Neural cell (in vitro differentiated cells): ENCODE measurements at regions not wholly inside any gene's neighbourhood (a gene's known extent, or its start where the extent isn't known, plus 50 kb on each side); places are given as distances from the start of the nearest gene placed in this dataset.
"Not testable (repeated sequence)": the region's sequence is repeated elsewhere in the genome, so short reads cannot be mapped to it uniquely, and the experiment has no call there.

Experiments
- H2AFZ ChIP-seq: fragments of 200-600, 300-800 bp; sonication (generic), shearing (Covaris generic); 2 replicates; pipeline ENCODE4 v1.6.0; 2014; ENCODE audit warnings: low read depth, mild to moderate bottlenecking, antibody characterized with exemption, low read length, moderate library complexity
- H3F3A ChIP-seq: fragments of 200-600 bp; shearing (Covaris generic); 2 replicates; pipeline ENCODE4 v1.6.1; 2016; ENCODE audit warnings: mild to moderate bottlenecking, moderate library complexity, mixed read lengths, antibody characterized with exemption, low read length; ENCODE audit not compliant: insufficient read depth, poor library complexity, severe bottlenecking
- H3K27ac ChIP-seq: fragments of 200-600, 300-800 bp; sonication (generic), shearing (Covaris generic); 2 replicates; pipeline ENCODE4 v1.5.1; 2014; ENCODE audit warnings: mild to moderate bottlenecking, low read length, moderate library complexity
- H3K27me3 ChIP-seq: fragments of 300-800, 200-600 bp; sonication (generic), shearing (Covaris generic); 2 replicates; pipeline ENCODE4 v1.6.0; 2014; ENCODE audit warnings: mild to moderate bottlenecking, low read depth, low read length, moderate library complexity; ENCODE audit not compliant: insufficient read depth
- H3K36me3 ChIP-seq: fragments of 300-800, 200-600 bp; sonication (generic), shearing (Covaris generic); 2 replicates; pipeline ENCODE4 v1.5.1; 2014; ENCODE audit warnings: mild to moderate bottlenecking, antibody characterized with exemption, low read length, moderate library complexity; ENCODE audit not compliant: insufficient read depth
- H3K4me2 ChIP-seq: fragments of 300-800, 200-600 bp; sonication (generic), shearing (Covaris generic); 2 replicates; pipeline ENCODE4 v1.6.0; 2014; ENCODE audit warnings: mild to moderate bottlenecking, low read length
- H3K4me3 ChIP-seq: fragments of 300-800, 200-600 bp; sonication (generic), shearing (Covaris generic); 2 replicates; pipeline ENCODE4 v1.5.1; 2014; ENCODE audit warnings: mild to moderate bottlenecking, low read length, moderate library complexity
- H3K79me2 ChIP-seq: fragments of 200-600 bp; shearing (Covaris generic); replicated peaks from 2 replicates; pipeline ENCODE4 v1.6.0; 2014; ENCODE audit warnings: mild to moderate bottlenecking, low read length, moderate library complexity; ENCODE audit not compliant: insufficient read depth
- H3K9ac ChIP-seq: fragments of 300-800, 200-600 bp; sonication (generic), shearing (Covaris generic); 2 replicates; pipeline ENCODE4 v1.6.1; 2016; ENCODE audit warnings: mild to moderate bottlenecking, low read length, mixed read lengths
- H3K9me2 ChIP-seq: fragments of 200-600 bp; shearing (Covaris generic); 2 replicates; pipeline ENCODE4 v1.6.1; 2016; ENCODE audit warnings: mild to moderate bottlenecking, low read length, mixed read lengths; ENCODE audit not compliant: insufficient read depth
- H3K9me3 ChIP-seq: fragments of 200-600, 300-800 bp; sonication (generic), shearing (Covaris generic); 2 replicates; pipeline ENCODE4 v1.6.1; 2016; ENCODE audit warnings: mild to moderate bottlenecking, mixed run types, low read length, moderate library complexity, mixed read lengths
- H4K20me1 ChIP-seq: fragments of 200-600 bp; shearing (Covaris generic); 2 replicates; pipeline ENCODE4 v1.6.1; 2016; ENCODE audit warnings: mild to moderate bottlenecking, mixed run types; ENCODE audit not compliant: insufficient read depth
- EP300 ChIP-seq: fragments of 450-650 bp; conservative IDR thresholded peaks from 2 replicates; pipeline ENCODE4 v1.6.1; 2014; ENCODE audit warnings: antibody characterized with exemption, mild to moderate bottlenecking, moderate library complexity; ENCODE audit not compliant: poor library complexity, severe bottlenecking
- EZH2 ChIP-seq: fragments of 200-600, 300-800 bp; shearing (Covaris generic), sonication (generic); IDR thresholded peaks from 2 replicates; pipeline ENCODE4 v1.6.1; 2014; ENCODE audit warnings: antibody characterized with exemption, low read length, borderline replicate concordance, mild to moderate bottlenecking; ENCODE audit not compliant: insufficient read depth, poor library complexity, severe bottlenecking
- MXI1 ChIP-seq: fragments of 450-650 bp; conservative IDR thresholded peaks from 2 replicates; pipeline ENCODE4 v1.6.1; 2014; ENCODE audit warnings: antibody characterized with exemption, mild to moderate bottlenecking; ENCODE audit not compliant: poor library complexity, severe bottlenecking
- POLR2AphosphoS5 ChIP-seq: IDR thresholded peaks from 2 replicates; pipeline ENCODE4 v1.6.1; 2012
- RAD21 ChIP-seq: fragments of 450-650 bp; conservative IDR thresholded peaks from 2 replicates; pipeline ENCODE4 v1.6.1; 2014; ENCODE audit warnings: antibody characterized with exemption, mild to moderate bottlenecking, moderate library complexity
- SMC3 ChIP-seq: fragments of 450-650 bp; conservative IDR thresholded peaks from 2 replicates; pipeline ENCODE4 v1.6.1; 2014; ENCODE audit warnings: antibody characterized with exemption, mild to moderate bottlenecking, moderate library complexity; ENCODE audit not compliant: poor library complexity
- TAF1 ChIP-seq: IDR thresholded peaks from 2 replicates; pipeline ENCODE4 v1.6.1; 2012; ENCODE audit warnings: low read depth
- TF ChIP-seq, protein P1 (sequence below): IDR thresholded peaks from 2 replicates; pipeline ENCODE4 v1.6.1; 2012; ENCODE audit warnings: borderline replicate concordance
- TF ChIP-seq, protein P2 (sequence below): fragments of 450-650 bp; IDR thresholded peaks from 2 replicates; pipeline ENCODE4 v1.5.1; 2014; ENCODE audit warnings: antibody characterized with exemption, mild to moderate bottlenecking, moderate library complexity; ENCODE audit not compliant: poor library complexity, severe bottlenecking

DNA sequence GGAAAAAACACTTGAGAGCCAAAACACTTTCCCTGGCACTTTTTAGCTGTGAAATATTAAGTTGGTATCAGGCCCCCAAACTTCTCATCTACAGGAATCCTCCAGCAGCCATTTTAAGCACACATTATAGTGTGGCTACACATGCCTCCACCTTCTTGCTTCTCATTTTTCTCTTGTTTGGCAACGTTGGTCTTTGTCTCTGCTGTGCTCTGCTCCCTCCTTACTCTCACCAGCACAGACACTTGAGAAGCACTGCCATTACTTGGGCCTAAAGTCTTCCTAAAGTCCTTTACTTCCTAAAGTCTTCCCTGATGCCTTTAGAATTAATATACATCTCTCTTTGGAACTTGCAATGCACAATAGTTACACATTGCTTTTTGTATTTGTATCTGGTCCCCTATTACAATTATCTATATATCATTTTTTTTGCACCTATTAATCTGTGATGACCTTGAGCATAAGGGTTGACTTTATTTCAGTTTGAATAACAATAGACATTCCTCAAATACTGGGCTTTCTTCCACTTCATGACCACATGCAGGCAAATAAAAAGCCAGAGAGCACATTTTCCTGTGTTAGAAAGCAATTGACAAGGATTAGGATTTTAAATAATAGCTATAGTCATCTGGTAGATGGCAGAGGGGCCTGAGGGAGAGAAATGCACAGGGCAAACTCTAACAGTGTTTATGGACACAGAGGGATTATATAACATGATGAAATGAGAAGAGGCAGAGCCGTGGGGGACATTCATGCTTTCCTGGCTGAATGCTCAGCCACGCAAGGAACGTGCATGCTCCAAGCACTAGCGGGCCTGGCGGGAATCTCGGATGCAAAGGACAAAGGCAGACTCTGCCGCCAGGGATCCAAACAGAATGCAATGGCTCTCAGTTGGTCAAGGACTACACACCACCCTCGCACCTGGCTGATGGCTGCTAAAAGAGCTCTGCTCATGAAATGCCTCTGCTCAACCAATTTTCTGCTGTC is 99.3 kb downstream of the CDC14C start:
- Histone ChIP-seq H3K27me3 (no peaks in the 10 kb centered on the region), H3K9me3 (no peaks in the 10 kb centered on the region), H3K4me2 (no peak overlapping the region), H4K20me1 (no peaks in the 10 kb centered on the region), H3K27ac (no peak overlapping the region), H3F3A (no peaks in the 10 kb centered on the region), H3K9me2 (no peaks in the 10 kb centered on the region), H3K36me3 (no peaks in the 10 kb centered on the region), H2AFZ (no peak overlapping the region), H3K4me3 (no peak overlapping the region), H3K9ac (no peak overlapping the region), H3K79me2 (no peaks in the 10 kb centered on the region)
- TF ChIP-seq MXI1 (no peak), SMC3 (no peak), RAD21 (no peak), TAF1 (no peak), POLR2AphosphoS5 (no peak), EP300 (no peak), EZH2 (no peak)
- TF ChIP-seq, protein P1, sequence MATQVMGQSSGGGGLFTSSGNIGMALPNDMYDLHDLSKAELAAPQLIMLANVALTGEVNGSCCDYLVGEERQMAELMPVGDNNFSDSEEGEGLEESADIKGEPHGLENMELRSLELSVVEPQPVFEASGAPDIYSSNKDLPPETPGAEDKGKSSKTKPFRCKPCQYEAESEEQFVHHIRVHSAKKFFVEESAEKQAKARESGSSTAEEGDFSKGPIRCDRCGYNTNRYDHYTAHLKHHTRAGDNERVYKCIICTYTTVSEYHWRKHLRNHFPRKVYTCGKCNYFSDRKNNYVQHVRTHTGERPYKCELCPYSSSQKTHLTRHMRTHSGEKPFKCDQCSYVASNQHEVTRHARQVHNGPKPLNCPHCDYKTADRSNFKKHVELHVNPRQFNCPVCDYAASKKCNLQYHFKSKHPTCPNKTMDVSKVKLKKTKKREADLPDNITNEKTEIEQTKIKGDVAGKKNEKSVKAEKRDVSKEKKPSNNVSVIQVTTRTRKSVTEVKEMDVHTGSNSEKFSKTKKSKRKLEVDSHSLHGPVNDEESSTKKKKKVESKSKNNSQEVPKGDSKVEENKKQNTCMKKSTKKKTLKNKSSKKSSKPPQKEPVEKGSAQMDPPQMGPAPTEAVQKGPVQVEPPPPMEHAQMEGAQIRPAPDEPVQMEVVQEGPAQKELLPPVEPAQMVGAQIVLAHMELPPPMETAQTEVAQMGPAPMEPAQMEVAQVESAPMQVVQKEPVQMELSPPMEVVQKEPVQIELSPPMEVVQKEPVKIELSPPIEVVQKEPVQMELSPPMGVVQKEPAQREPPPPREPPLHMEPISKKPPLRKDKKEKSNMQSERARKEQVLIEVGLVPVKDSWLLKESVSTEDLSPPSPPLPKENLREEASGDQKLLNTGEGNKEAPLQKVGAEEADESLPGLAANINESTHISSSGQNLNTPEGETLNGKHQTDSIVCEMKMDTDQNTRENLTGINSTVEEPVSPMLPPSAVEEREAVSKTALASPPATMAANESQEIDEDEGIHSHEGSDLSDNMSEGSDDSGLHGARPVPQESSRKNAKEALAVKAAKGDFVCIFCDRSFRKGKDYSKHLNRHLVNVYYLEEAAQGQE, result no peak
- TF ChIP-seq, protein P2, sequence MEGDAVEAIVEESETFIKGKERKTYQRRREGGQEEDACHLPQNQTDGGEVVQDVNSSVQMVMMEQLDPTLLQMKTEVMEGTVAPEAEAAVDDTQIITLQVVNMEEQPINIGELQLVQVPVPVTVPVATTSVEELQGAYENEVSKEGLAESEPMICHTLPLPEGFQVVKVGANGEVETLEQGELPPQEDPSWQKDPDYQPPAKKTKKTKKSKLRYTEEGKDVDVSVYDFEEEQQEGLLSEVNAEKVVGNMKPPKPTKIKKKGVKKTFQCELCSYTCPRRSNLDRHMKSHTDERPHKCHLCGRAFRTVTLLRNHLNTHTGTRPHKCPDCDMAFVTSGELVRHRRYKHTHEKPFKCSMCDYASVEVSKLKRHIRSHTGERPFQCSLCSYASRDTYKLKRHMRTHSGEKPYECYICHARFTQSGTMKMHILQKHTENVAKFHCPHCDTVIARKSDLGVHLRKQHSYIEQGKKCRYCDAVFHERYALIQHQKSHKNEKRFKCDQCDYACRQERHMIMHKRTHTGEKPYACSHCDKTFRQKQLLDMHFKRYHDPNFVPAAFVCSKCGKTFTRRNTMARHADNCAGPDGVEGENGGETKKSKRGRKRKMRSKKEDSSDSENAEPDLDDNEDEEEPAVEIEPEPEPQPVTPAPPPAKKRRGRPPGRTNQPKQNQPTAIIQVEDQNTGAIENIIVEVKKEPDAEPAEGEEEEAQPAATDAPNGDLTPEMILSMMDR, result no peak

DNA sequence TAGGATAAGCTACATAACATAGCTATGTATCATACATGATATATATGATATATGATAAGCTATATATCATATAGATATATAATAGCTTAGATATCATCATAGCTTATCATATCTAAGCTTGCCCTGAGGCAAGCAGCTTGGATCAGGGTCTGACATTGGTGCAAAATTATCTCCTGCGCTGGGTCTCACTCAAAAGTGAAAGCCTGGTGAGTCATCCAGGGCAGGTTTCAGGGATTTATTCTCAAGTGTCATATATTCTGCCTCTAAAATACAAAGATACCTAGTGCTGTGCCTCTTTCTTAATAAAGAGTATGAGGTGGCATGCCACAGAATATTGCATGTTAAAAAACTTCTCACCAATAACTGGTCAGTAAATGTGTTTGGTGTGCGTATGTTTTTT is 105.9 kb downstream of the CDC14C start:
- TF ChIP-seq EZH2 (no peak), RAD21 (no peak), TAF1 (no peak), SMC3 (no peak), MXI1 (no peak), EP300 (no peak), POLR2AphosphoS5 (no peak)
- TF ChIP-seq, protein P1, result no peak
- TF ChIP-seq, protein P2, result no peak
- no peaks in the 10 kb centered on the region for H3K36me3 ChIP-seq
- H3K27ac ChIP-seq, result no peak overlapping the region
- H3K4me2 ChIP-seq, result no peak overlapping the region
- no peaks in the 10 kb centered on the region for H3K79me2 ChIP-seq
- no peaks in the 10 kb centered on the region for H3K9me2 ChIP-seq
- no peaks in the 10 kb centered on the region for H3F3A ChIP-seq
- H2AFZ ChIP-seq, result no peak overlapping the region
- H3K27me3 ChIP-seq, result no peaks in the 10 kb centered on the region
- no peak overlapping the region for H3K9ac ChIP-seq
- no peak overlapping the region for H3K4me3 ChIP-seq
- no peaks in the 10 kb centered on the region for H4K20me1 ChIP-seq
- H3K9me3 ChIP-seq, result no peaks in the 10 kb centered on the region

DNA sequence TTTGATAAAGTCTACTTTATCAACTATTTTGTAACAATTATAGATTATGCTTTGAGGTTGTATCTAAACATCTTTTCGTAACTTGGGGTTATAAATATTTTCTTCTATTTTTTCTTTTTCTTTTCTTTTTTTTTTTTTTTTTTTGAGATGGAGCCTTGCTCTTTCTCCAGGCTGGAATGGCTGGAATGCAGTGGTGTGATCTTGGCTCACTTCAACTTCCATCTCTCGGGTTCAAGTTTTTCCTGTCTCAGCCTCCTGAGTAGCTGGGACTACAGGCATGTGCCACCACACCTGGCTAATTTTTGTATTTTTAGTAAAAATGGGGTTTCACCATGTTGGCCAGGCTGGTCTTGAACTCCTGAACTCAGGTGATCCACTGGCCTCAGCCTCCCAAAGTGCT is 108.8 kb downstream of the CDC14C start:
- not testable (repeated sequence) for H3K36me3 ChIP-seq, H3F3A ChIP-seq, H3K79me2 ChIP-seq, H4K20me1 ChIP-seq, H3K27ac ChIP-seq, H3K4me2 ChIP-seq, H3K9ac ChIP-seq, H3K9me3 ChIP-seq, H3K27me3 ChIP-seq, H3K9me2 ChIP-seq, H2AFZ ChIP-seq, H3K4me3 ChIP-seq
